GM12878 (cell line): ENCODE measurements at regions not wholly inside any gene's neighbourhood (a gene's known extent, or its start where the extent isn't known, plus 50 kb on each side); places are given as distances from the start of the nearest gene placed in this dataset.

Experiments
- ATAC-seq: fragments of 200-7000 bp; cut with Tn5 transposase; 3 replicates; pipeline ENCODE4 v1.9.1; 2020; ENCODE audit warnings: mild to moderate bottlenecking, moderate library complexity
- BruUV-seq: library from RNA; stranded (reverse); fragments of 400-500 nt; replicated peaks from 2 replicates; lab custom pipeline; 2021; lab: Mats Ljungman, UMichigan
- CTCF ChIA-PET: fragments of 300-600 bp; sonication (Branson Sonifier 250); formaldehyde crosslinking; extraction: SDS; loops from one replicate; lab custom pipeline; 2021; ENCODE audit warnings: inconsistent platforms; lab: Yijun Ruan, JAX
- POLR2A ChIA-PET: fragments of 350-600 bp; formaldehyde crosslinking; extraction: SDS; loops from one replicate; lab custom pipeline; 2021; ENCODE audit warnings: inconsistent platforms; lab: Charles Lee
- RAD21 ChIA-PET: fragments of 300-600 bp; sonication (Branson Sonifier 250); formaldehyde crosslinking; loops from one replicate; lab custom pipeline; 2023; ENCODE audit warnings: antibody characterized with exemption; ENCODE audit not compliant: unreplicated experiment; lab: Charles Lee
- SMC1A ChIA-PET: fragments of 300-600 bp; sonication (Branson Sonifier 250); formaldehyde crosslinking; loops from one replicate; lab custom pipeline; 2023; ENCODE audit not compliant: unreplicated experiment, uncharacterized antibody; lab: Charles Lee
- DNase-seq: peaks from one replicate; pipeline ENCODE4 v3.0.0-alpha.2; 2011; ENCODE audit warnings: low read depth, low spot score
- FAIRE-seq: peaks from 3 replicates; lab custom pipeline; 2011; peaks lifted over from hg19 to GRCh38; lab: Jason Lieb, UNC
- H2AFZ ChIP-seq: 2 replicates; pipeline ENCODE4 v1.6.0; 2011; ENCODE audit warnings: low read depth, low read length, control low read depth; ENCODE audit not compliant: control insufficient read depth
- H3K27ac ChIP-seq: 2 replicates; pipeline ENCODE4 v1.5.1; 2011; ENCODE audit warnings: control low read depth; ENCODE audit not compliant: control insufficient read depth, insufficient read depth
- H3K27me3 ChIP-seq, 2 experiments: replicated peaks in 1 of 2; 2 replicates each; pipeline versions ENCODE4 v1.6.0 to v1.6.1; 2011; ENCODE audit warnings: low read length in 1 of 2; ENCODE audit not compliant: control insufficient read depth in 2 of 2, insufficient read depth in 2 of 2
- H3K36me3 ChIP-seq, 2 experiments: 2 replicates each; pipeline ENCODE4 v1.5.1; 2011; ENCODE audit warnings: low read length in 1 of 2; ENCODE audit not compliant: control insufficient read depth in 2 of 2, insufficient read depth in 2 of 2
- H3K4me1 ChIP-seq: 2 replicates; pipeline ENCODE4 v1.6.1; 2011; ENCODE audit warnings: mild to moderate bottlenecking, low read length, moderate library complexity, mixed read lengths; ENCODE audit not compliant: control insufficient read depth, insufficient read depth
- H3K4me2 ChIP-seq: 2 replicates; pipeline ENCODE4 v1.6.0; 2011; ENCODE audit warnings: control low read depth; ENCODE audit not compliant: control insufficient read depth, insufficient read depth
- H3K4me3 ChIP-seq: fragments of 200-600 bp; sonication (generic); 2 replicates; pipeline ENCODE4 v1.5.1; 2016
- H3K79me2 ChIP-seq: 2 replicates; pipeline ENCODE4 v1.6.0; 2011; ENCODE audit warnings: low read length; ENCODE audit not compliant: control insufficient read depth, insufficient read depth
- H3K9ac ChIP-seq: 2 replicates; pipeline ENCODE4 v1.8.0; 2011; ENCODE audit warnings: low read length, control low read depth, mixed read lengths; ENCODE audit not compliant: control insufficient read depth, insufficient read depth
- H3K9me3 ChIP-seq: replicated peaks from 3 replicates; pipeline ENCODE4 v1.5.1; 2011; ENCODE audit warnings: mild to moderate bottlenecking, low read length; ENCODE audit not compliant: control insufficient read depth, insufficient read depth
- H4K20me1 ChIP-seq: 2 replicates; pipeline ENCODE4 v1.6.0; 2011; ENCODE audit not compliant: control insufficient read depth, insufficient read depth
- KAT2A ChIP-seq: conservative IDR thresholded peaks from 2 replicates; pipeline ENCODE4 v1.6.1; 2011; ENCODE audit warnings: low read depth, low read length; ENCODE audit not compliant: control insufficient read depth
- PKNOX1 ChIP-seq: fragments of 450-650 bp; IDR thresholded peaks from 2 replicates; pipeline ENCODE4 v1.6.1; 2016; ENCODE audit warnings: mild to moderate bottlenecking
- RELA ChIP-seq: fragments of 450-650 bp; IDR thresholded peaks from 2 replicates; pipeline ENCODE4 v1.8.0; 2014; ENCODE audit warnings: borderline replicate concordance; ENCODE audit not compliant: partially characterized antibody
- WGBS: methylation state at CpG from one replicate; pipeline ENCODE4 v1.1.6; 2016; ENCODE audit warnings: low lambda C conversion rate; ENCODE audit not compliant: insufficient replicate concordance, insufficient coverage; ENCODE audit errors: missing lambda C conversion rate; 5-methylcytosine and 5-hydroxymethylcytosine counted together
- in situ Hi-C: fragments of 300-500 bp; cut with MboI; formaldehyde crosslinking; loops from 9 replicates; pipeline ENCODE4 v1.14.3; 2018; ENCODE audit warnings: mixed read lengths
- intact Hi-C: fragments of 100-400 bp; cut with micrococcal nuclease; formaldehyde crosslinking; loops from one replicate; pipeline ENCODE4 v1.14.2; 2022; ENCODE audit not compliant: unreplicated experiment
- TF ChIP-seq, protein P1 (sequence below): fragments of 450-650 bp; formaldehyde crosslinking; IDR thresholded peaks from 2 replicates; pipeline ENCODE4 v1.5.0; 2022; ENCODE audit warnings: mild to moderate bottlenecking, missing genetic modification characterization
- TF ChIP-seq, protein P2 (sequence below): IDR thresholded peaks from 2 replicates; pipeline ENCODE4 v1.6.1; 2012; ENCODE audit warnings: improper control_type of control experiment, low read depth, low read length; ENCODE audit not compliant: insufficient replicate concordance

DNA sequence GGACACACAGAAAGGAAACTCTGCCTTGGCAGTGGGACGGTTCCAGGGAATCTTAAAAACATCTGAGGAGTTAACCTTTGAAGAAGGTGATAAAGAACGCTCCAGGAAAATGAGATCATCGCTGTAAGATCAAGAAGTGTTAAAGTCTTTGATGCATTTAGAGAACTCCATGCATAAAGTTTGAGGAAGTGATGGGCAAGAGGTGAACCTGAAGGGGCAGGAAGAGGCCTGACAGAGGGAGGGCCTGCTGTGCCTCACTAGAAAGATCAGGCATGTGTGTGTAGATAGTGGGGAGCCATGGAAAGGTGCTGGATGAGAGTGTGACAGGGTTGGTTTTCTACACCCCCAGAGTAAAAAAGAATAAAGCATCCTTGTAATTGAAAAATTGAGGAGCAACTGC, 889.2 kb downstream of the MCTP2 start:
- no peaks in the 10 kb centered on the region for H3K4me1 ChIP-seq
- CTCF ChIA-PET = no interaction called here
- no peak for FAIRE-seq

More for the DNA sequence above, 889.2 kb downstream of the MCTP2 start:
- Histone ChIP-seq H3K79me2 (no peaks in the 10 kb centered on the region), H4K20me1 (no peaks in the 10 kb centered on the region), H2AFZ (no peak overlapping the region), H3K4me3 (no peak overlapping the region), H3K9me3 (no peaks in the 10 kb centered on the region), H3K9ac (no peak overlapping the region), H3K4me2 (no peak overlapping the region), H3K36me3 (no peaks in the 10 kb centered on the region), H3K27me3 (no peaks in the 10 kb centered on the region), H3K27ac (no peak overlapping the region)
- ChIA-PET POLR2A (no interaction called here), RAD21 (no interaction called here), SMC1A (interaction anchor here (1.4 kb wide), 1 partner anchor 9 kb away, joined by 5 read pairs; no protein-coding TSS in a partner anchor)
- 15% methylated on average over 3 of the region's 3 CpGs for WGBS
- intact Hi-C loops = no loop called here
- DNase-seq = no peak
- TF ChIP-seq PKNOX1 = no peak
- no peak for TF ChIP-seq RELA
- no peak for TF ChIP-seq KAT2A
- TF ChIP-seq, protein P1, sequence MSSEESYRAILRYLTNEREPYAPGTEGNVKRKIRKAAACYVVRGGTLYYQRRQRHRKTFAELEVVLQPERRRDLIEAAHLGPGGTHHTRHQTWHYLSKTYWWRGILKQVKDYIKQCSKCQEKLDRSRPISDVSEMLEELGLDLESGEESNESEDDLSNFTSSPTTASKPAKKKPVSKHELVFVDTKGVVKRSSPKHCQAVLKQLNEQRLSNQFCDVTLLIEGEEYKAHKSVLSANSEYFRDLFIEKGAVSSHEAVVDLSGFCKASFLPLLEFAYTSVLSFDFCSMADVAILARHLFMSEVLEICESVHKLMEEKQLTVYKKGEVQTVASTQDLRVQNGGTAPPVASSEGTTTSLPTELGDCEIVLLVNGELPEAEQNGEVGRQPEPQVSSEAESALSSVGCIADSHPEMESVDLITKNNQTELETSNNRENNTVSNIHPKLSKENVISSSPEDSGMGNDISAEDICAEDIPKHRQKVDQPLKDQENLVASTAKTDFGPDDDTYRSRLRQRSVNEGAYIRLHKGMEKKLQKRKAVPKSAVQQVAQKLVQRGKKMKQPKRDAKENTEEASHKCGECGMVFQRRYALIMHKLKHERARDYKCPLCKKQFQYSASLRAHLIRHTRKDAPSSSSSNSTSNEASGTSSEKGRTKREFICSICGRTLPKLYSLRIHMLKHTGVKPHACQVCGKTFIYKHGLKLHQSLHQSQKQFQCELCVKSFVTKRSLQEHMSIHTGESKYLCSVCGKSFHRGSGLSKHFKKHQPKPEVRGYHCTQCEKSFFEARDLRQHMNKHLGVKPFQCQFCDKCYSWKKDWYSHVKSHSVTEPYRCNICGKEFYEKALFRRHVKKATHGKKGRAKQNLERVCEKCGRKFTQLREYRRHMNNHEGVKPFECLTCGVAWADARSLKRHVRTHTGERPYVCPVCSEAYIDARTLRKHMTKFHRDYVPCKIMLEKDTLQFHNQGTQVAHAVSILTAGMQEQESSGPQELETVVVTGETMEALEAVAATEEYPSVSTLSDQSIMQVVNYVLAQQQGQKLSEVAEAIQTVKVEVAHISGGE (CRISPR knock-in tag) = no peak
- TF ChIP-seq, protein P2, sequence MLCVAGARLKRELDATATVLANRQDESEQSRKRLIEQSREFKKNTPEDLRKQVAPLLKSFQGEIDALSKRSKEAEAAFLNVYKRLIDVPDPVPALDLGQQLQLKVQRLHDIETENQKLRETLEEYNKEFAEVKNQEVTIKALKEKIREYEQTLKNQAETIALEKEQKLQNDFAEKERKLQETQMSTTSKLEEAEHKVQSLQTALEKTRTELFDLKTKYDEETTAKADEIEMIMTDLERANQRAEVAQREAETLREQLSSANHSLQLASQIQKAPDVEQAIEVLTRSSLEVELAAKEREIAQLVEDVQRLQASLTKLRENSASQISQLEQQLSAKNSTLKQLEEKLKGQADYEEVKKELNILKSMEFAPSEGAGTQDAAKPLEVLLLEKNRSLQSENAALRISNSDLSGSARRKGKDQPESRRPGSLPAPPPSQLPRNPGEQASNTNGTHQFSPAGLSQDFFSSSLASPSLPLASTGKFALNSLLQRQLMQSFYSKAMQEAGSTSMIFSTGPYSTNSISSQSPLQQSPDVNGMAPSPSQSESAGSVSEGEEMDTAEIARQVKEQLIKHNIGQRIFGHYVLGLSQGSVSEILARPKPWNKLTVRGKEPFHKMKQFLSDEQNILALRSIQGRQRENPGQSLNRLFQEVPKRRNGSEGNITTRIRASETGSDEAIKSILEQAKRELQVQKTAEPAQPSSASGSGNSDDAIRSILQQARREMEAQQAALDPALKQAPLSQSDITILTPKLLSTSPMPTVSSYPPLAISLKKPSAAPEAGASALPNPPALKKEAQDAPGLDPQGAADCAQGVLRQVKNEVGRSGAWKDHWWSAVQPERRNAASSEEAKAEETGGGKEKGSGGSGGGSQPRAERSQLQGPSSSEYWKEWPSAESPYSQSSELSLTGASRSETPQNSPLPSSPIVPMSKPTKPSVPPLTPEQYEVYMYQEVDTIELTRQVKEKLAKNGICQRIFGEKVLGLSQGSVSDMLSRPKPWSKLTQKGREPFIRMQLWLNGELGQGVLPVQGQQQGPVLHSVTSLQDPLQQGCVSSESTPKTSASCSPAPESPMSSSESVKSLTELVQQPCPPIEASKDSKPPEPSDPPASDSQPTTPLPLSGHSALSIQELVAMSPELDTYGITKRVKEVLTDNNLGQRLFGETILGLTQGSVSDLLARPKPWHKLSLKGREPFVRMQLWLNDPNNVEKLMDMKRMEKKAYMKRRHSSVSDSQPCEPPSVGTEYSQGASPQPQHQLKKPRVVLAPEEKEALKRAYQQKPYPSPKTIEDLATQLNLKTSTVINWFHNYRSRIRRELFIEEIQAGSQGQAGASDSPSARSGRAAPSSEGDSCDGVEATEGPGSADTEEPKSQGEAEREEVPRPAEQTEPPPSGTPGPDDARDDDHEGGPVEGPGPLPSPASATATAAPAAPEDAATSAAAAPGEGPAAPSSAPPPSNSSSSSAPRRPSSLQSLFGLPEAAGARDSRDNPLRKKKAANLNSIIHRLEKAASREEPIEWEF = no peak
- in situ Hi-C loops = no loop called here
- BruUV-seq = no TSS peak
- ATAC-seq = no peak
